NCI-H1105 (cell line): ENCODE measurements at regions not wholly inside any gene's neighbourhood (a gene's known extent, or its start where the extent isn't known, plus 50 kb on each side); places are given as distances from the start of the nearest gene placed in this dataset.

Experiments used
- DNase-seq: peaks from one replicate; lab custom pipeline; 2025; lab: John Stamatoyannopoulos, UW

GRCh38 chr18:61756244-61756643 lies 136.6 kb downstream of the RNF152 start:
- no peak for DNase-seq

GRCh38 chr18:61755555-61755954 lies 137.3 kb downstream of the RNF152 start:
- DNase-seq, result no peak

- DNase-seq, result no peak
Measured at GRCh38 chr18:61754039-61754583, 138.7 kb downstream of the RNF152 start.

- DNase-seq, result no peak
Measured at GRCh38 chr18:61753373-61753772, 139.4 kb downstream of the RNF152 start.

GRCh38 chr18:61752973-61753372 lies 139.8 kb downstream of the RNF152 start:
- DNase-seq, result no peak

GRCh38 chr18:61750840-61751668 lies 141.8 kb downstream of the RNF152 start:
- DNase-seq, result no peak

GRCh38 chr18:61749546-61749945 lies 143.3 kb downstream of the RNF152 start:
- no peak for DNase-seq

GRCh38 chr18:61749031-61749430 lies 143.8 kb downstream of the RNF152 start:
- DNase-seq, result no peak

- DNase-seq, result no peak
Measured at GRCh38 chr18:61748004-61748403, 144.8 kb downstream of the RNF152 start.

GRCh38 chr18:61743775-61744531 lies 148.9 kb downstream of the RNF152 start:
- no peak for DNase-seq

GRCh38 chr18:61742565-61743429 lies 150.0 kb downstream of the RNF152 start:
- no peak for DNase-seq

GRCh38 chr18:61741881-61742454 lies 150.8 kb downstream of the RNF152 start:
- no peak for DNase-seq

GRCh38 chr18:61738488-61738887 lies 154.3 kb downstream of the RNF152 start:
- DNase-seq, result no peak

- DNase-seq, result no peak
Measured at GRCh38 chr18:61738042-61738441, 154.8 kb downstream of the RNF152 start.

GRCh38 chr18:61736133-61736532 lies 156.7 kb downstream of the RNF152 start:
- DNase-seq, result no peak

- no peak for DNase-seq
Measured at GRCh38 chr18:61735564-61736102, 157.2 kb downstream of the RNF152 start.

- DNase-seq, result no peak
Measured at GRCh38 chr18:61734396-61734795, 158.4 kb downstream of the RNF152 start.

- DNase-seq, result no peak
Measured at GRCh38 chr18:61732854-61733253, 160.0 kb downstream of the RNF152 start.

GRCh38 chr18:61731693-61732376 lies 161.0 kb downstream of the RNF152 start:
- no peak for DNase-seq

GRCh38 chr18:61731178-61731577 lies 161.6 kb downstream of the RNF152 start:
- DNase-seq, result no peak

GRCh38 chr18:61729322-61729721 lies 163.5 kb downstream of the RNF152 start:
- DNase-seq, result no peak
